SIG-M5 treated with dmso at 0.1 percent for 504 hours (cell line): ENCODE measurements at regions not wholly inside any gene's neighbourhood (a gene's known extent, or its start where the extent isn't known, plus 50 kb on each side); places are given as distances from the start of the nearest gene placed in this dataset.
"Not testable (repeated sequence)": the region's sequence is repeated elsewhere in the genome, so short reads cannot be mapped to it uniquely, and the experiment has no call there.

Source experiments
- DNase-seq: peaks from one replicate; lab custom pipeline; 2025; ENCODE audit not compliant: unreplicated experiment; lab: John Stamatoyannopoulos, UW

DNA sequence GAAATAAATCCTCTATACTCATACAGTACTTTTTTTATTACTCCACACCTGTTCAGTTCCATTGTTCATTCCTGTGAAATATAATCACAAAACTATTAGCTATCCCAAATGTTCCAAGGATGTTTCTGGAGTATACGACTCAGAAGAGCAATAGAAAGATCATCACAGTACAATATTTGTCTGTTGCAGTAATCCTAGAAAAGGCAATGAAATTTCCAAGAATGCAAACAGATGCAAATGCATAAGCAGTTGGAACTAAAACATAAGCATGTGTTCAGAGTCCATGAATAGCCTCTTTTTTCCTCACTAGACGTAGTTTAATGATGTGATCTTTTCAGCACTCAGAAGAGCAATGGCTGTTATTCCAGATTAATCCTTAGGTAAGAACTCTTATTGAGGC, 55.2 kb downstream of the RTL3 start:
- no peak for DNase-seq

DNA sequence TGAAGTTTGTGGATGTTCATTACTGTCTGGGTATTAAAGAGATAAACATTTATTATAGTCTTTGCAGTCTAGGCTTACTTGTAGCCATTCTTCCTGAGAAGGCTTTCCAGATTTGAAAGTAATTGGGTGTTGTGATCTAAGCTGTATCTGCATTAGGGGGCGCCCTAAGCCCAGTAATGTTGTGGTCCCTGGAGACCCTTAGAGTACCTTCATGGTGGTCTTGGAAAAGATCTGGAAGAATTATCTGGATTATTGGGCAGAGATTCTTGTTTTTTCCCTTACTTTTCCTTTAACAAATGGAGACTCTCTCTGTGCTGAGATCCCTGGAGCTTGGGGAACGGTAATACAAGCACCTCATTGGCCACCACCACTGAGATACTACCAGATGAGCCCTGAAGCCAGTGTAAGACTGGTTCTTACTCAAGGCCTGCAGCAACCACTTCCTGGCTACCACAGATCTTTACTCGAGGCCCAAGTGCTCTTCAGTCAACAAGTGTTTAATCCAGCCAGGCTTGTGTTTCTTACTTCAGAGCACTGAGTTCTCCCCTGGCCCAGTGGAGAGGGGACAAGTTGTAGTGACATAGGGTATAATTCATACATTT, 63.1 kb downstream of the RTL3 start:
- no peak for DNase-seq

DNA sequence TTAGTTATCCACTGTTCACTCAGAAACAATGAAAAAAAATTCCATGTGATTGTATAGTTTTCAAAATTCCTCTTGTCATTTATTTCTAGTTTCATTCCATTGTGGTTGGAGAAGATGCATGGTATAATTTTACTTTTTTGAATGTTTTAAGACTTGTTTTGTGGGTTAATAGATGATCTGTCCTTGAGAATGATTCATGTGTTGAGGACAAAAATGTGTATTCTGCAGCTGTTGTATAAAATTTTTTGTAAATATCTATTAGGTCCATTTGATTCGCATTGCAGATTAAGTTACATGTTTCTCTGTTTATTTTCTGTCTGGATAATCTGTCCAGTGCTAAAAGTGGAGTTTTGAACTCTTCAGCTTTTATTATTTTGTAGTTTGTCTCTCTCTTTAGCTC, 65.4 kb downstream of the RTL3 start:
- no peak for DNase-seq

DNA sequence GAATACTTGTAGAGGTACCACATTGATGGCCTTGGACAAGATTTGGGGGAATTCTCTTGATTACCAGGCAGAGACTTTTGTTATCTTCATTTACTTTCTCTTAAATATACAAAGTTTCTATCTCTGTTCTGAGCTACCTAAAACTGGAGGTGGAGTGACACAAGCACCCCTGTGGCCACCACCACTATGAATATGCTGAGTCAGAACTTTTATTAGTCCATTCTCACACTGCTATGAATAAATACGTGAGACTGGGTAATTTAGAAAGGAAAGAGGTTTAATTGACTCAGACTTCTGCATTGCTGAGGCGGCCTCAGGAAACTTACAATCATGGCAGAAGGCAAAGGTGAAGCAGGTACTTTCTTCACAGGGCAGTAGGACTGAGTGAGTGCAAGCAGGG, 67.1 kb downstream of the RTL3 start:
- DNase-seq, result no peak

DNA sequence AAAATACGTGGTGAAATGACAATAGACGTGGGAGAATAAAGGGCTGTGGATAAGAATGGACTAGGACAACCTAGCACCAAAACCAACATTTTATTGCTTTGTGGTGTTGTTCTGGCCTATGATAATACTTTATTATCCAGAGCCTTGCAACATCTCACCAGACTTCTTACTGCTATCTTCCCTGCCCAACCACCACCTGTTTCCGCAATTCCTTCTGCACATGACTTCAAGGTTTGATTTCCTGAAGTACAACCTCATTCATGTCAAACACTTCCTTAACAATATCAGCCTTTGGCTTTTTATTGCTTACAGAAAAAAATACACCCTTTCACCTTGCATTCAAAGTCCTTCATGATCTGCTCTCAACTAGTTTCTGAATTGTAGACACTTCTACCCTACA, 84.8 kb downstream of the RTL3 start:
- no peak for DNase-seq

DNA sequence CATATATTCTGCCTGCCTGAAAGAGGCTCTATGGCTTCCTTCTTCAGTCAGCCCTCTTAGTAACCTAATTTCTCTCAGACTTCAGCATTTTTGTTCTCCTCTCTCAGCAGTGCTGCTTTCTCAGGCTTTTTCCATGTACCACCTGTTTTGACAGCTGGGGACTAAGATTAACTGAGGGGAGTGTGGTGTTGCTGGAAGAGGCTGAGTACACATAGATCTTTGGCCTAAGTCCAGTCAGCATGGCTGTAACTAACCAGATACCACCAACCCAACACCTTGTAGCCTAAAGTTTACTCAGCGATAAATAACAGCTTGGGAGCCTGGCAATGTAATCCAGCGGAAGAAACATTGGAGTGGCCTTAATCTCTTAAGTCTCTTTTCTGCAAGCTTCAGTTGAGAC, 85.5 kb downstream of the RTL3 start:
- no peak for DNase-seq

DNA sequence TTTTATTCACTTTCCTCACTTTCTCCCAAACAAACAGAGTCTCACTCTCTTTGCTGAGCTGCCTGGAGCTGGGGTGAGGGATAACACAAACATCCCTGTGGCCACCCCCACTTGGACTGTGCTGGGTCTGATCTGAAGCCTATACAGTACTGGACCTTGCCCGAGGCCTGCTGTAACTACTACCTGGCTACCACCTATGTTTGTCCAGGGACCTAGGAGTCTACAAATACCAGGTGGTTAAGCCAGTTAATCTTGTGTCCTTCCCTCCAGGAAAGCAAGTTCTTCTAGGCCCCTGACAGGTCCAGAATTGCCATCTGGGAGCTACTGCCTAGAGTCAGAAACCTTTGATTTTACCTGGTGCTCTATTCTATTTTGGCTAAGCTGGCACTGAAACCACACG, 87.3 kb downstream of the RTL3 start:
- DNase-seq, result no peak

DNA sequence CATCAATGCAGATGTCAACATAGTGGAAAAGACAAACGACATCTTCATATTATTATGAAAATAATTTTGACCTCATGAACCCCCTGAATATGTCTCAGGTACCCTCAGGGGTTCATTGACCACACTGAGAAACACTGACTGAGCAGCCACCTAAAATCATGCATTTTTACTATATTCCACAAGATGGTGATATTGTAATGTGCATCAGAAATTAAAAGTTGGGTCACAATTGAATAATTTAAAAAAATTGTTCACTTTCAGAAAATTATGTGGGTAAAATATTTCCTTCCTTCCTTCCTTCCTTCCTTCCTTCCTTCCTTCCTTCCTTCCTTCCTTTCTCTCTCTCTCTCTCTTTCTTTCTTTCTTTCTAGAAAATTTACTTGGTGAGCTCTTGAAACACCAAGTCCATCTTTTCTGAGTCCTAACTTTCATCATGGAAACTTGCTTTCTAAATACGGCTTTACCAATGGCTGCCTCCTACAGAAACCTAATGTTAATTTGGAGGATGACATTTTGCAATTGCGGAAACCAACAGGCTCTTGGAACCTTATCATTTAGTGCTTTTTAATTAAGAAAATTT, 103.6 kb downstream of the RTL3 start:
- DNase-seq, result peak; percentile 22

DNA sequence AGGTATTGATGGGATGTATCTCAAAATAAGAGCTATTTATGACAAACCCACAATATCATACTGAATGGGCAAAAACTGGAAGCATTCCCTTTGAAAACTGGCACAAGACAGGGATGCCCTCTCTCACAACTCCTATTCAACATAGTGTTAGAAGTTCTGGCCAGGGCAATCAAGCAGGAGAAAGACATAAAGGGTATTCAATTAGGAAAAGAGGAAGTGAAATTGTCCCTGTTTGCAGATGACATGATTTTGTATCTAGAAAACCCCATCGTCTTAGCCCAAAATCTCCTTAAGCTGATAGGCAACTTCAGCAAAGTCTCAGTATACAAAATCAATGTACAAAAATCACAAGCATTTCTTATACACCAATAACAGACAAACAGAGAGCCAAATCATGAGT, 106.5 kb downstream of the RTL3 start:
- DNase-seq, result not testable (repeated sequence)

DNA sequence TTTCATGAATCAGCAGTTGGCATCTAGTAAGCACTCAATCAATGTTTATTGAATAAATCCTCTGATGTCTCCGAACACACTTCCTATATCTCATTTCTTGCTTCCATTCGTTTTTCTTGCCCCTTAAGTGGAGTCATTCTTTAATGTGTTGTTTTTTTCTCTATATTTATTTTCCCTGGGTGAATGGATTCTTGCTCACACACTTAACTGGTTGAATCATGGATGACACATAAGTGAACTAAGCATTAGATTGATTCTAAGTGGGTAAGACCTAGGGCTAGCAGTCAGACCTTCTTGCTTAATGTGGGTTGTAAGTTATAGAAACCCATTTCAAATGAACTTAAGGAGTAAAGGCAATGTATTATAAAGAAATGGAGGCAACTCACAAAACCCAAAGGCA, 111.1 kb downstream of the RTL3 start:
- no peak for DNase-seq

DNA sequence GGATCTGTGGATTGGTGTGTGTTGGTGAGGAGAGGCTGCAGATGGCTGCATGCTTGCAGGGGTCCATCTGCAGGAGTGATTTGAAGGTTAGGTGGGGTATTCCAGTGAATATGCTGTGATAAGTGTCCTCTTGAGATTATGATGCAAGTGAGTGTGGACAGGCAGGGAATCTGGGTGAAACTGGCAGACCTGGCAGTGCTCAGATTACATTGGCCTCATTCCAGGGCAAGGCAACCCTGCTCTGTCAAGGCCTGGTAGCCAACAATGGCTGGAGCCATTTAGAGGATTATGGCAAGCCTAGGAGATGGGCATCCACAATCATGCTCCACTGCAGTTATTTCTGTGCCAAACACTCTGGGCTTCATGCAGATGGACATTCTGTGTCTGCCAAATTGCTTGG, 113.9 kb downstream of the RTL3 start:
- no peak for DNase-seq

DNA sequence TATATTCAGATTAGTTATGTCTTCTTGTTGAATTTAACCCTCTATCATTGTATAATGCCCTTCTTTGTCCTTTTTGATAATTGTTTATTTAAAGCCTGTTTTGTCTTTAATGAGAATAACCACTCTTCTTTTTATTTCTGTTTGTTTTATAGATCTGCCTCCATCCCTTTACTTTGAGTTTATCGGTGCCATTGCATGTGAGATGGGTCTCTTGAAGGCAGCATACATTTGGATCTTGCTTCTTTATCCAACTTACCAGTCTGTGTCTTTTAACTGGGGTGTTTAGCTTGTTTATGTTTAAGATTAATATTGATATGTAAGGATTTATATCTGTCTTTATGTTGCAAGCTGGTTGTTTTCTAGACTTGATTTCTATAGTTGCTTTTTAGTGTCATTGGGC, 115.8 kb downstream of the RTL3 start:
- DNase-seq, result no peak

DNA sequence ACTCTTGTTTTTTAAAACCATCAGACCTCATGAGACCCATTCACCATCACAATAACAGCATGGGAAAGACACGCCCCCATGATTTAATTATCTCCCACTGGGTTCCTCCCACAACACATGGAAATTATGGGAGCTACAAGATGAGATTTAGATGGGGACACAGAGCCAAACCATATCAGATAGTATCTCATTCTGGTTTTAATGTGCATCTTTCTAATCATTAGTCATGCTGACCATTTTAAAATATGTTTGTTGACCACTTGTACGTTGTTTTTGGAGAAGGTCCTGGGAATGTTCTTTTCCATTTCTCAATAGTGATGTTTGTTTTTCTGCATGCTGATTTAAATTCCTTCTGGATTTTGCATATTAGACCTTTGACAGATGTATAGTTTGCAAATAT, 119.0 kb downstream of the RTL3 start:
- DNase-seq, result no peak

DNA sequence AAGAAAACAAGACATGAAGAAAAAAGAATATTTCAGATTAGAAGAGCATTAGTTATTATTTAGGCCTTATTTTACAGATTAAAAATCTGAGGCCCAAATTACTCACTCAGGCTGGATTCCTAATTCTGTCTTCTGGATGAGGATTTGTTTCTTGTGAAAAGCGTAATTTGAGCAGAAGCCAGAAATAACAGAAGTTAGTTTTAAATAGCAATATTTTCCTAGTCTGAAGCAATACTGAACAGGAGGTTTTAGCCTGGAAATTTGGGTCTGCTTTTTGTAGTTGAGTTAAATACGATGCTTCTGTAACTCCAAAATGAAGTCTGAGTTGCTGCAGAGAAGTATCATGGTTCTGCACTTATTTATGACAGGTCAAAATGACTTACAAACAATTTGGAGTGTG, 124.9 kb downstream of the RTL3 start:
- DNase-seq, result no peak

DNA sequence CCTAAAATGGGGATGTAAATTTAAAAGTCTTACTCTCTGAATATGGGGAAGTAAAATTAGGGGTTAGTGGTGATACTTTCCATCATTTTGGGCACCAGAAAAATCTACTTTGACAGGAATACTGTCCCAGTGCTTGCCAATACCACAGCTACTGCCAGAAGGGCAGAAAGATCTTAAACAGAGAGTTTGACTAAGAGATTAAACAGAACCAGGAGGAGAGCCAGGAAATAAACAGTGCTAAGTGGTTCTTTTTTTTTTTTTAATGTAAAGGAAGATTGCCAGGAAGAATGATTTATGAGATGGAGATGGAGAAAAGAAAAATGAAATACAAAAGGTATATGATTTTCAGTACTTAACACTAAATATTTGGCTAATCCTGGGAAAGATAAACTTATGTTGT, 126.8 kb downstream of the RTL3 start:
- no peak for DNase-seq

DNA sequence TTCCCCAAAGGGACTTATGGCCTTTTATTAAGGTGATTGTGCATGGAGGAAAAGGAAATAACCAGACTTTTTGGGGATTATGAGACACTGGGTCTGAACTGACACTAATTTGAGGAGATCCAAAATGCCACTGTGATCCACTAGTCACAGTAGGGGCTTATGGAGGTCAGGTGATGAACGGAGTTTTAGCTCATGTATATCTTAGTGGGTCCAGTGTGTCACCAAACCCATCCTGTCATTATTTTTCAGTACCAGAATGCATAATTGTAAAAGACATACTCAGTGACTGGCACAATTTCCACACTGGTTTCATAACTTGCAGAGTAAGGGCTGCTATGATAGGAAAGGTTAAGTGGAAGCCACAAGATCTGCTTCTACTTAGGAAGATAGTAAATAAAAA, 131.3 kb downstream of the RTL3 start:
- DNase-seq, result no peak

DNA sequence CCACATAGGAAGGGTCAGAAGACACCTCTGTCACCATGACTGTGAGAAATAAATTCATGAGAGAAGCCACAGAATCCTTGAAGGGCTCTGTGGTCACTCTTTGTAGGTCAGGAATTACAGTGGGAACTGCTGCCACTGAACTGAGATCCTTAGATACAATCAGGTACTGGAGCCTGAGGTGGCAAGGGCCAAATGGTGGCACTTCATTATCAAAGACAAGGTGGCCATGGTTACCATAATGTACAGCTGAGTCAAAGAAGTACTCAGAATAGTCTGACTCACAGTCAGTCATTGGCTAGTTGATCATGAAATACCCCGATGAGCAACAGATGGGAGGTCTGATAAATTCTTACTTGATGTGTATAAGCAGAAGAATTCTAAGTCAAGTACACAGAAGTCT, 131.9 kb downstream of the RTL3 start:
- no peak for DNase-seq

DNA sequence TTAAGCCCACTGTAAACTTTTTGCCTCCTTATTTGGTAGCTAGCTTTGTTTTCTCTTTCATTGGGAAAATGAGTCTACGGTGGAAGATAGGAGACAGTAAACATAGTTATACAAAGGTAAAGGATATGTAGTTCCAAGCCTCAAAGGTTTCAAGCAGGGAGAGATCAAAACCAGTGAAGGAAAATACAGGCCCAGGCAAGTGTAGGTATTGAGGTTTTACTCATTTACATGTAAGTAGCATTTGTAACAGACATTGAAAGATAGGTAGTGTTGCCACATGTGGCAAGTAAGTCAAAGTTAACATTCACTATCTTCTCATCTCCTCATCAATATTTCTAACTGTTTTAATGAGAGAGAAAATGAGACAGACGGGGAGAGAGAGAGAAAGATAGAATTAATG, 136.5 kb downstream of the RTL3 start:
- no peak for DNase-seq

DNA sequence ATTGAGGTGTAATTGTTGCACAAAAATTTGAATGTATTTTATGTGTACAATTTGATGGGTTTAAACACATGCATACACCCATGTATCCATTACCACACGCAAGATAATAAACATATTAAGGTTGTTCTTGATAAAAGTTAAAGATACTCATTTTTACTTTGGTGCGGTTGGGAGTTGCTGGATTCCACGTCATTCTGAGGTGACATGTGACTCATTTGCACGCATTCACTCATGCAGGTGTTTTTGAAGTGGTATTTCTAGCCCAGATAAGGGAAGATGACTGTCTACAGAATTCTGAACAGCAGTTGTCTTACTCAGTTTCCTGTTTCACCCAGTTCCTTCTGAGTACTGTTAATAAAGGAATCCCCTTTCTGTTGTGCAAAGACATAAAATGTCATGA, 142.0 kb downstream of the RTL3 start:
- DNase-seq, result no peak

DNA sequence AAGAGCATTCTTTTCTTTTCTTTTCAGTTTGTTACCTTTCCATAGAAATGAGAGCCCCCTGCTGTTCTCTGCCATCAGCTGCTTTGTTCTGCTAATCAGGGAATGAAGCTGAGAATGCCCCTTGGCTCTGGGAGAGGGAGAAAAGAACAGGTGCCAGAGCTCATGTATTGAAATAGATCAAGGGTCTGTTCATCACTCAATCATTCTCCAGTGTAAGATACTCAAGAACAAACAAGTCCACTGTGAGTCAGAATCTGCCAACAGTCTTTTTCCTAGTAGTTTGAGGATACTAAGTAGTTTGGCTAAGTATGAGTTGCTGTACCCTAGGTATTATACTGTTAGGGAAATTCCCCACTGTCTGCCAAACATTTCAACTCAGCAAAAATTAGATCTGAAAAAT, 144.3 kb downstream of the RTL3 start:
- DNase-seq, result peak; percentile 0

DNA sequence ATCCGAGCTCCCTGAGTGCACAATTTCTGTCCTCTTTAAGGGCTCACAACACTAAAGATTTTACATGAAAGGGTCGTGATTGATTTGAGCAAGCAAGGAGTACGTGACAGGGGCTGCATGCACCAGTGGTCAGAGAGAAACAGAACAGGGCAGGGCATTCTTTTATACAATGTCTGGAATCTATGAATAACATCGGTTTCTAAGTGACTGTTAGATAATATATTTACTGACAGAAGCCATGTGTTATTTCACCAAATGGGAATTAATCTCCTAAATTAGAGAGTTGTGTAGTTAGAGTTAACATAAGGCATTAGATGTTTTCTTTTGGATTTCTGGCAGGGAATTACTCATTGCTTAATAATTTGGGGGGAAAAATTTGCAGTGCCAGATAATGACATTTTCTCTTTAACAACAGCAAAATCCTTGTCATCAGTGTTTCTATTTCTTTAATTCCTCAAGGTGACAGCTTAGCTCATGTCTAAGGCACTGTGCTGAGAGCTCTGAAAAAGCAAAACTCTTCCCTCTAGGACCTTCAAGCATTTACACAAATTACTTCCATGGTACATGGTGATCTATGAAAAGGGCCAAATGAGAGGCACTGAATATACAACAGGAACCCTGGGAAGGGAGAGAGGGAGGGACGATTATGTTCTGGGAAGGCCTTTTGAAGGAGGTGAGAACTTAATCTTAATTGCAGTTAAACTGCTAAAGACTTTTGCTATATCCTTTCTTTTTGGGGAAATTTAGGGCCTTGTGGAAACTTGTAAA, 145.0 kb downstream of the RTL3 start:
- no peak for DNase-seq

DNA sequence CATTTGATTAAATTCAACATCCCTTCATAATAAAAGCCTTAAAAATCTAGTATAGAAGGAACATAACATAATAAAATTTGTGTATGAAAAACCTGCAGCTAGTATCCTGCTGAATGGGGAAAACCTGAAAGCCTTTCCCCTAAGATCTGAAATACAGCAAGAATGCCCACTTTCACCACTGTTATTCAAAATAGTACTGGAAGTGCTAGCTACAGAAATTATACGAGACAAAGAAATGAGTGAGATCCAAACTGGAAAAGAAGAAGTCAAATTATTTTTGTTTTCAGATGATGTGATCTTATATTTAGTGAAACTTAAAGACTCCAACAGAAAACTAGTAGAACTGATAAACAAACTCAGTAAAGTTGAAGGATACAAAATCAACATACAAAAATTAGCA, 152.9 kb downstream of the RTL3 start:
- DNase-seq, result no peak

DNA sequence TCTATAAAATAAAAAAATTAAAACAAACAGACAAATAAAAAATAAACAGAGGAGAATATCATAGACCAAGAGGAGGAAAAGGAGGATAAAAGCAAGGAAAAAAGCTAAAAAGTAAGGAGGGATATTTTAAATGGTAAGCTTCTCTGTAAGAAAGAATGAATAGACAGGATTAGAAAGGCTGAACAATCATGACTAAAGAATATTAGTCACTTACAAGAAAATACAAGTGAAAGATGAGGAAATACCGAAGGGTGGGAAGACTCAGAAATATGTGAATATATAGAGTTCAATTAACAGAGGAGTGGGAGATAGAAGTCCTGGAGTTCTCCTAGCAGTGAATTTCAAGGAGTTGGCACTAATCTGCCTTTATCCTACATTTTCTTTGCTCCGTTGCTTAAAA, 162.6 kb downstream of the RTL3 start:
- no peak for DNase-seq
